ENCODE measurements at regions not wholly inside any gene's neighbourhood (a gene's known extent, or its start where the extent isn't known, plus 50 kb on each side); places are given as distances from the start of the nearest gene placed in this dataset.

DNA sequence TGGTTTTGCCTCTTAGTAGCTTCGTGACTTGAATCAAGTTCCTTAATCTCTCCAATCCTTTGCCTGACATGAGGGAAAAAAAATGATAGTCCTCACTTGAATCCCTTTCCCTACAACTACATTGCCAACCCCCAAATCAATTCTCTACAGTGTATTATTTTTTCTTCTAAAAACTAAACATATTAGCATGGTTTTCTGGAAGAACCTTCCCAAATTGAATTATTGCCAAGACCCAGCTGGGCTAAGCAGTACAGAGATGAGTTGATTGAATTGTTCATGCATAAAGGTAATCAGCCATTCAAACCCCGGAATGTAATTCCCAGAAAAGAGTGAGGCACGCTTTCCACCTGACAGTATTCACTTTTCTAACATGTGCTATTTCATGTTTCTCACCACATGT lies 155.6 kb upstream of the AGR3 start:
- TF ChIP-seq, protein P1, sequence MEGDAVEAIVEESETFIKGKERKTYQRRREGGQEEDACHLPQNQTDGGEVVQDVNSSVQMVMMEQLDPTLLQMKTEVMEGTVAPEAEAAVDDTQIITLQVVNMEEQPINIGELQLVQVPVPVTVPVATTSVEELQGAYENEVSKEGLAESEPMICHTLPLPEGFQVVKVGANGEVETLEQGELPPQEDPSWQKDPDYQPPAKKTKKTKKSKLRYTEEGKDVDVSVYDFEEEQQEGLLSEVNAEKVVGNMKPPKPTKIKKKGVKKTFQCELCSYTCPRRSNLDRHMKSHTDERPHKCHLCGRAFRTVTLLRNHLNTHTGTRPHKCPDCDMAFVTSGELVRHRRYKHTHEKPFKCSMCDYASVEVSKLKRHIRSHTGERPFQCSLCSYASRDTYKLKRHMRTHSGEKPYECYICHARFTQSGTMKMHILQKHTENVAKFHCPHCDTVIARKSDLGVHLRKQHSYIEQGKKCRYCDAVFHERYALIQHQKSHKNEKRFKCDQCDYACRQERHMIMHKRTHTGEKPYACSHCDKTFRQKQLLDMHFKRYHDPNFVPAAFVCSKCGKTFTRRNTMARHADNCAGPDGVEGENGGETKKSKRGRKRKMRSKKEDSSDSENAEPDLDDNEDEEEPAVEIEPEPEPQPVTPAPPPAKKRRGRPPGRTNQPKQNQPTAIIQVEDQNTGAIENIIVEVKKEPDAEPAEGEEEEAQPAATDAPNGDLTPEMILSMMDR (IDR thresholded peaks at IDR 0.05; ENCODE audit: low read length): no peak
- no peak for TF ChIP-seq EZH2 (IDR thresholded peaks at IDR 0.05; ENCODE audit: borderline replicate concordance, low read length)
